H1 (cell line): ENCODE measurements at regions not wholly inside any gene's neighbourhood (a gene's known extent, or its start where the extent isn't known, plus 50 kb on each side); places are given as distances from the start of the nearest gene placed in this dataset.

Experiments
- CTCF ChIA-PET: fragments of 300-600 bp; sonication (Branson Sonifier 250); formaldehyde crosslinking; loops from one replicate; lab custom pipeline; 2021; ENCODE audit not compliant: partially characterized antibody; lab: Charles Lee
- POLR2A ChIA-PET: fragments of 300-600 bp; sonication (Branson Sonifier 250); formaldehyde crosslinking; loops from one replicate; lab custom pipeline; 2021; ENCODE audit warnings: inconsistent platforms; ENCODE audit not compliant: partially characterized antibody; lab: Charles Lee
- DNase-seq, 2 experiments: peaks; one replicate each; pipeline versions ENCODE4 v3.0.0 to v3.0.0-alpha.2; 2010 to 2022; ENCODE audit warnings: low spot score in 2 of 2, low read depth in 1 of 2, mixed read lengths in 1 of 2
- FAIRE-seq: peaks from 2 replicates; lab custom pipeline; 2011; peaks lifted over from hg19 to GRCh38; lab: Jason Lieb, UNC
- H2AFZ ChIP-seq: 2 replicates; pipeline ENCODE4 v1.8.1; 2012; ENCODE audit warnings: low read length, inconsistent platforms
- H2AK5ac ChIP-seq: 2 replicates; pipeline ENCODE4 v1.6.1; 2013; ENCODE audit warnings: low read depth, low read length
- H2BK120ac ChIP-seq: replicated peaks from 2 replicates; pipeline ENCODE3; 2013; ENCODE audit warnings: low read depth, low read length, inconsistent platforms
- H2BK12ac ChIP-seq: 2 replicates; pipeline ENCODE4 v1.6.1; 2013; ENCODE audit warnings: low read depth, low read length
- H2BK15ac ChIP-seq: 2 replicates; pipeline ENCODE4 v1.6.1; 2013; ENCODE audit warnings: low read length
- H2BK20ac ChIP-seq: 2 replicates; pipeline ENCODE4 v1.6.1; 2013; ENCODE audit warnings: low read length
- H2BK5ac ChIP-seq: 2 replicates; pipeline ENCODE4 v1.6.1; 2013; ENCODE audit warnings: low read depth, low read length
- H3K14ac ChIP-seq: 2 replicates; pipeline ENCODE4 v1.6.1; 2013; ENCODE audit warnings: inconsistent platforms; ENCODE audit not compliant: insufficient read length
- H3K18ac ChIP-seq: 2 replicates; pipeline ENCODE4 v1.6.1; 2013; ENCODE audit warnings: low read length; ENCODE audit errors: extremely low read depth
- H3K23ac ChIP-seq: 2 replicates; pipeline ENCODE4 v1.6.1; 2013; ENCODE audit warnings: inconsistent platforms; ENCODE audit not compliant: insufficient read length
- H3K23me2 ChIP-seq: 2 replicates; pipeline ENCODE4 v1.6.1; 2013; ENCODE audit warnings: low read depth, low read length
- H3K27ac ChIP-seq: 2 replicates; pipeline ENCODE4 v1.6.1; 2011; ENCODE audit warnings: low read depth, low read length, inconsistent platforms
- H3K27me3 ChIP-seq, 4 experiments: replicated peaks in 1 of 4; 1 replicate in 1 of 4; 2 replicates in 3 of 4; pipeline versions ENCODE4 v1.6.1 to v1.8.1; 2011 to 2013; ENCODE audit warnings: low read length in 3 of 4, mild to moderate bottlenecking in 3 of 4, inconsistent platforms in 2 of 4, mixed read lengths in 2 of 4, moderate library complexity in 1 of 4; ENCODE audit not compliant: control insufficient read depth in 3 of 4, insufficient read depth in 3 of 4; ENCODE audit errors: extremely low read depth in 1 of 4
- H3K36me3 ChIP-seq, 4 experiments: 2 replicates each; pipeline versions ENCODE4 v1.6.1 to v1.8.1; 2011 to 2013; ENCODE audit warnings: mild to moderate bottlenecking in 4 of 4, low read length in 3 of 4, moderate library complexity in 2 of 4, control low read depth in 1 of 4, inconsistent platforms in 1 of 4; ENCODE audit not compliant: insufficient read depth in 4 of 4, control insufficient read depth in 2 of 4
- H3K4ac ChIP-seq: replicated peaks from 2 replicates; pipeline ENCODE3; 2013; ENCODE audit warnings: low read length, low read depth, mixed read lengths, inconsistent platforms; ENCODE audit not compliant: insufficient read length
- H3K4me1 ChIP-seq, 4 experiments: replicated peaks in 1 of 4; 1 replicate in 1 of 4; 2 replicates in 3 of 4; pipeline versions ENCODE4 v1.6.1 to v1.8.1; 2011 to 2013; ENCODE audit warnings: low read length in 3 of 4, inconsistent platforms in 2 of 4, mixed read lengths in 1 of 4; ENCODE audit not compliant: insufficient read depth in 4 of 4, control insufficient read depth in 3 of 4
- H3K4me2 ChIP-seq, 2 experiments: 2 replicates each; pipeline versions ENCODE4 v1.6.1 to v1.8.1; 2011 to 2013; ENCODE audit warnings: low read depth in 2 of 2, low read length in 2 of 2, control low read depth in 1 of 2, inconsistent platforms in 1 of 2, mild to moderate bottlenecking in 1 of 2; ENCODE audit not compliant: insufficient read depth in 1 of 2
- H3K4me3 ChIP-seq, 4 experiments: fragments of 200-600, 300-600 bp in 1 of 4; sonication (generic), shearing (Covaris generic), sonication (Bioruptor Twin) in 1 of 4; 2 replicates each; pipeline versions ENCODE4 v1.5.1 to v1.8.1; 2011 to 2016; ENCODE audit warnings: low read length in 4 of 4, low read depth in 3 of 4, control low read depth in 2 of 4, inconsistent platforms in 2 of 4, mild to moderate bottlenecking in 2 of 4, mixed read lengths in 1 of 4, moderate library complexity in 1 of 4; ENCODE audit not compliant: insufficient read depth in 2 of 4; ENCODE audit errors: extremely low read depth in 1 of 4
- H3K56ac ChIP-seq: replicated peaks from 2 replicates; pipeline ENCODE3; 2013; ENCODE audit warnings: low read depth, mild to moderate bottlenecking, mixed read lengths, low read length, inconsistent platforms; ENCODE audit not compliant: insufficient read length
- H3K79me1 ChIP-seq: 2 replicates; pipeline ENCODE4 v1.6.1; 2013; ENCODE audit warnings: low read depth, low read length, control low read depth
- H3K79me2 ChIP-seq, 2 experiments: 2 replicates each; pipeline versions ENCODE4 v1.6.1 to v1.8.1; 2012 to 2013; ENCODE audit warnings: low read length in 2 of 2, mild to moderate bottlenecking in 2 of 2, inconsistent platforms in 1 of 2; ENCODE audit not compliant: insufficient read depth in 2 of 2, control insufficient read depth in 1 of 2
- H3K9ac ChIP-seq, 4 experiments: replicated peaks in 1 of 4; 1 replicate in 1 of 4; 2 replicates in 3 of 4; pipeline versions ENCODE4 v1.6.1 to v1.8.1; 2011 to 2013; ENCODE audit warnings: low read depth in 3 of 4, low read length in 3 of 4, control low read depth in 2 of 4, mild to moderate bottlenecking in 2 of 4, moderate library complexity in 2 of 4, inconsistent platforms in 1 of 4; ENCODE audit errors: extremely low read depth in 1 of 4
- H3K9me3 ChIP-seq, 2 experiments: 2 replicates each; pipeline versions ENCODE4 v1.6.1 to v1.8.1; 2012 to 2013; ENCODE audit warnings: mild to moderate bottlenecking in 2 of 2, moderate library complexity in 2 of 2, control low read depth in 1 of 2, inconsistent platforms in 1 of 2, low read depth in 1 of 2, low read length in 1 of 2, mixed read lengths in 1 of 2; ENCODE audit not compliant: insufficient read depth in 2 of 2
- H4K20me1 ChIP-seq, 2 experiments: replicated peaks in 1 of 2; 2 replicates each; pipeline versions ENCODE3 to v1.8.1; 2011 to 2013; ENCODE audit warnings: inconsistent platforms in 2 of 2, low read length in 2 of 2, mild to moderate bottlenecking in 1 of 2; ENCODE audit not compliant: insufficient read depth in 2 of 2, control insufficient read depth in 1 of 2
- H4K5ac ChIP-seq: 2 replicates; pipeline ENCODE4 v1.6.1; 2013; ENCODE audit warnings: low read length, low read depth, mixed read lengths, inconsistent platforms; ENCODE audit not compliant: insufficient read length
- H4K8ac ChIP-seq: 2 replicates; pipeline ENCODE4 v1.8.0; 2013; ENCODE audit warnings: mild to moderate bottlenecking, moderate library complexity, low read length, inconsistent platforms; ENCODE audit not compliant: insufficient read depth; ENCODE audit errors: extremely low read depth
- H4K91ac ChIP-seq: replicated peaks from 2 replicates; pipeline ENCODE3; 2013; ENCODE audit warnings: low read length, mixed read lengths, inconsistent platforms; ENCODE audit not compliant: insufficient read length
- ASH2L ChIP-seq: fragments of 200-600, 300-600 bp; sonication (generic); IDR thresholded peaks from one replicate; pipeline ENCODE4 v1.7.1; 2017; ENCODE audit warnings: low read length
- ATF2 ChIP-seq: IDR thresholded peaks from 2 replicates; pipeline ENCODE4 v1.6.1; 2012; ENCODE audit warnings: low read length, inconsistent platforms
- EP300 ChIP-seq, 2 experiments: IDR thresholded peaks; 1 replicate in 1 of 2; 2 replicates in 1 of 2; pipeline ENCODE4 v1.6.1; 2011 to 2012; ENCODE audit warnings: low read depth in 2 of 2, low read length in 2 of 2, mild to moderate bottlenecking in 2 of 2, borderline replicate concordance in 1 of 2, inconsistent platforms in 1 of 2, moderate library complexity in 1 of 2
- EZH2 ChIP-seq: fragments of 200-600 bp; sonication (generic); IDR thresholded peaks from 2 replicates; pipeline ENCODE4 v1.7.1; 2012; ENCODE audit warnings: low read depth, mild to moderate bottlenecking, moderate library complexity, low read length, inconsistent platforms; ENCODE audit not compliant: severe bottlenecking
- FOSL1 ChIP-seq: IDR thresholded peaks from 2 replicates; pipeline ENCODE4 v1.6.1; 2011; ENCODE audit warnings: mild to moderate bottlenecking, low read depth, low read length, moderate library complexity; ENCODE audit not compliant: insufficient read depth
- POU5F1 ChIP-seq: IDR thresholded peaks from 2 replicates; pipeline ENCODE4 v1.6.1; 2011; ENCODE audit warnings: low read depth, mild to moderate bottlenecking, low read length, moderate library complexity
- RFX5 ChIP-seq: IDR thresholded peaks from 2 replicates; pipeline ENCODE4 v1.6.1; 2011; ENCODE audit warnings: low read depth, low read length, improper control_type of control experiment, borderline replicate concordance
- SIN3A ChIP-seq, 2 experiments: IDR thresholded peaks in 1 of 2; conservative IDR thresholded peaks in 1 of 2; 2 replicates each; pipeline ENCODE4 v1.6.1; 2011 to 2012; ENCODE audit warnings: low read length in 2 of 2, improper control_type of control experiment in 1 of 2, low read depth in 1 of 2, mild to moderate bottlenecking in 1 of 2
- SIX5 ChIP-seq: IDR thresholded peaks from 2 replicates; pipeline ENCODE4 v1.6.1; 2011; ENCODE audit warnings: mild to moderate bottlenecking, low read depth, low read length
- SP1 ChIP-seq: IDR thresholded peaks from 2 replicates; pipeline ENCODE4 v1.6.1; 2011; ENCODE audit warnings: low read depth, low read length
- YY1 ChIP-seq: IDR thresholded peaks from 2 replicates; pipeline ENCODE4 v1.6.1; 2011; ENCODE audit warnings: low read depth, mild to moderate bottlenecking, low read length
- WGBS, 2 experiments: shearing (Covaris generic) in 1 of 2; methylation state at CpG; one replicate each; pipeline versions ENCODE4 v1.1.6 to v1.1.7; 2013 to 2015; ENCODE audit warnings: low lambda C conversion rate in 2 of 2, mixed read lengths in 2 of 2, inconsistent platforms in 1 of 2, low coverage in 1 of 2, missing lambda C conversion rate in 1 of 2; ENCODE audit not compliant: insufficient replicate concordance in 2 of 2, insufficient coverage in 1 of 2, insufficient read length in 1 of 2; ENCODE audit errors: extremely low coverage in 1 of 2, missing lambda C conversion rate in 1 of 2; 5-methylcytosine and 5-hydroxymethylcytosine counted together
- TF ChIP-seq, protein P1 (sequence below): IDR thresholded peaks from 2 replicates; pipeline ENCODE4 v1.6.1; 2012; ENCODE audit warnings: inconsistent platforms

DNA sequence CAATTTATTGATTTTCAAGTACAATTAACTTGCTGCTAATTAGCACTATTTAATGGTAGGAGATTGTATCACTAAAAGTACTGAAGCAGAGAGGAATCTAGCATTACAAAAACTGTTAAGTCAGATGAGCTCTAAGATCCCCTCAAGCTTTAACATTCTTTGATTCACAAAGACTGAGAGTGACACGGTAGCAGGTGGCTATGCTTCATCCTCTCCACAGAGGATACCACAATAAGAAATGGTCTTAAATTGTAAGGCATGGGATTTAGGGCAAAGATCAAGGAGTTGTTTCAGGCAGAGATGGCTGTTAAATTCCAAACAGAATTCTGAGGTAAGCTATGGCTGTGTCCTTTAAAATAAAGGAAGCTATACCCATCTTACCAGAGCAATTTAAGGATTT lies 67.8 kb upstream of the BEND6 start:
- Histone ChIP-seq H4K5ac (no peak overlapping the region), H2BK5ac (no peak overlapping the region), H2AK5ac (no peak overlapping the region), H3K4me1 (no peaks in the 10 kb centered on the region), H2BK120ac (no peak overlapping the region), H4K91ac (no peak overlapping the region), H3K14ac (no peak overlapping the region), H3K4me2 (no peak overlapping the region), H3K23me2 (0 out of 2 replicates have a peak, but pooled peaks cover 1% of the 10 kb centered on the region), H4K20me1 (no peaks in the 10 kb centered on the region), H2BK15ac (no peak overlapping the region), H3K18ac (no peak overlapping the region), H2BK12ac (no peak overlapping the region), H3K27ac (no peak overlapping the region), H3K79me1 (no peaks in the 10 kb centered on the region), H3K79me2 (no peaks in the 10 kb centered on the region), H3K27me3 (no peaks in the 10 kb centered on the region), H2BK20ac (no peak overlapping the region), H3K4me3 (no peak overlapping the region), H3K9ac (no peak overlapping the region), H3K36me3 (no peaks in the 10 kb centered on the region), H3K9me3 (no peaks in the 10 kb centered on the region), H3K23ac (no peak overlapping the region), H4K8ac (no peak overlapping the region), H2AFZ (no peak overlapping the region), H3K4ac (no peak overlapping the region), H3K56ac (no peak overlapping the region)
- ChIA-PET POLR2A (interaction anchor here (1.0 kb wide), 1 partner anchor 11 kb away, joined by 3 read pairs; no protein-coding TSS in a partner anchor), CTCF (interaction anchor here (1.0 to 1.2 kb wide), 3 partner anchors 16 to 36 kb away, joined by 3 to 9 read pairs (median 4); no protein-coding TSS in a partner anchor)
- FAIRE-seq (no peak), DNase-seq (no peak)
- 67% methylated on average over 1 of the region's 1 CpG; no CpG with 5 or more reads in 1 of the 2 experiments for WGBS, 2 experiments
- no peak for TF ChIP-seq FOSL1
- TF ChIP-seq SIX5: no peak
- no peak for TF ChIP-seq YY1
- TF ChIP-seq SP1: no peak
- TF ChIP-seq EZH2: no peak
- no peak for TF ChIP-seq ATF2
- no peak for TF ChIP-seq POU5F1
- TF ChIP-seq SIN3A (conservative IDR thresholded peaks at IDR 0.05 in 1 of 2, IDR thresholded peaks at IDR 0.05 in 1 of 2; ENCODE audit: low read depth in 1 of 2, low read length in 2 of 2): no peak
- TF ChIP-seq, protein P1, sequence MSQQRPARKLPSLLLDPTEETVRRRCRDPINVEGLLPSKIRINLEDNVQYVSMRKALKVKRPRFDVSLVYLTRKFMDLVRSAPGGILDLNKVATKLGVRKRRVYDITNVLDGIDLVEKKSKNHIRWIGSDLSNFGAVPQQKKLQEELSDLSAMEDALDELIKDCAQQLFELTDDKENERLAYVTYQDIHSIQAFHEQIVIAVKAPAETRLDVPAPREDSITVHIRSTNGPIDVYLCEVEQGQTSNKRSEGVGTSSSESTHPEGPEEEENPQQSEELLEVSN: no peak
- TF ChIP-seq EP300 (IDR thresholded peaks at IDR 0.05; ENCODE audit: borderline replicate concordance in 1 of 2, low read depth in 2 of 2, low read length in 2 of 2): no peak
- no peak for TF ChIP-seq RFX5
- no peak for TF ChIP-seq ASH2L
